Karpas-422 (cell line): ENCODE measurements at regions not wholly inside any gene's neighbourhood (a gene's known extent, or its start where the extent isn't known, plus 50 kb on each side); places are given as distances from the start of the nearest gene placed in this dataset.

ENCODE experiments used
- DNase-seq: peaks from one replicate; pipeline ENCODE4 v3.0.0-alpha.2; 2015
- H2AFZ ChIP-seq: fragments of 200-600 bp; sonication (generic); 2 replicates; pipeline ENCODE4 v1.6.1; 2014; ENCODE audit warnings: antibody characterized with exemption, low read length, mixed read lengths
- H3K27ac ChIP-seq: fragments of 200-600 bp; sonication (generic); 2 replicates; pipeline ENCODE4 v1.5.1; 2014; ENCODE audit warnings: mild to moderate bottlenecking, low read length, moderate library complexity
- H3K27me3 ChIP-seq: fragments of 200-600 bp; sonication (generic); 2 replicates; pipeline ENCODE4 v1.6.1; 2014; ENCODE audit warnings: low read length, mixed read lengths
- H3K36me3 ChIP-seq: fragments of 200-600 bp; sonication (generic); 2 replicates; pipeline ENCODE4 v1.6.1; 2014; ENCODE audit warnings: low read length, mixed read lengths; ENCODE audit not compliant: insufficient read depth
- H3K4me1 ChIP-seq: fragments of 200-600 bp; sonication (generic); 2 replicates; pipeline ENCODE4 v1.6.1; 2014; ENCODE audit warnings: mild to moderate bottlenecking, low read length, mixed read lengths
- H3K4me2 ChIP-seq: fragments of 200-600 bp; sonication (generic); 2 replicates; pipeline ENCODE4 v1.6.1; 2014; ENCODE audit warnings: low read length, low read depth, mild to moderate bottlenecking; ENCODE audit not compliant: poor library complexity, severe bottlenecking
- H3K4me3 ChIP-seq: fragments of 200-600 bp; sonication (generic); 2 replicates; pipeline ENCODE4 v1.5.1; 2014; ENCODE audit warnings: mild to moderate bottlenecking, antibody characterized with exemption, low read length, mixed read lengths
- H3K79me2 ChIP-seq: fragments of 200-600 bp; sonication (generic); 2 replicates; pipeline ENCODE4 v1.6.1; 2014; ENCODE audit warnings: mild to moderate bottlenecking, low read length, mixed read lengths
- H3K9ac ChIP-seq: fragments of 200-600 bp; sonication (generic); 2 replicates; pipeline ENCODE4 v1.6.0; 2014; ENCODE audit warnings: low read length
- H3K9me2 ChIP-seq: fragments of 200-600 bp; sonication (generic), shearing (Covaris generic); replicated peaks from 2 replicates; pipeline ENCODE4 v1.6.0; 2014; ENCODE audit warnings: mild to moderate bottlenecking, low read length, moderate library complexity; ENCODE audit not compliant: insufficient read depth
- H3K9me3 ChIP-seq: fragments of 300-700, 200-600 bp; sonication (generic); 2 replicates; pipeline ENCODE4 v1.6.1; 2014; ENCODE audit warnings: low read length, mixed read lengths
- H4K20me1 ChIP-seq: fragments of 200-600 bp; sonication (generic); 2 replicates; pipeline ENCODE4 v1.6.1; 2014; ENCODE audit warnings: mild to moderate bottlenecking, antibody characterized with exemption, low read length, low read depth; ENCODE audit not compliant: insufficient read depth

GRCh38 chr13:63896321-63896720 is 2480.7 kb upstream of the PCDH20 start:
- Histone ChIP-seq H3K4me3 (no peak overlapping the region), H3K9ac (no peak overlapping the region), H3K27me3 (no peaks in the 10 kb centered on the region), H2AFZ (0 out of 2 replicates have a peak overlapping the region, but pooled peaks have one; percentile 26), H3K27ac (no peak overlapping the region), H3K4me1 (no peaks in the 10 kb centered on the region), H3K4me2 (no peak overlapping the region), H3K9me3 (no peaks in the 10 kb centered on the region), H3K36me3 (no peaks in the 10 kb centered on the region), H3K9me2 (no peaks in the 10 kb centered on the region), H3K79me2 (no peaks in the 10 kb centered on the region), H4K20me1 (no peaks in the 10 kb centered on the region)
- DNase-seq = no peak

GRCh38 chr13:63882052-63882451 is 2466.4 kb upstream of the PCDH20 start:
- H3K9me2 ChIP-seq = no peaks in the 10 kb centered on the region
- no peaks in the 10 kb centered on the region for H3K79me2 ChIP-seq
- H3K4me2 ChIP-seq = no peak overlapping the region
- DNase-seq = no peak
- no peaks in the 10 kb centered on the region for H3K36me3 ChIP-seq
- H3K9ac ChIP-seq = no peak overlapping the region
- no peaks in the 10 kb centered on the region for H3K4me1 ChIP-seq
- no peak overlapping the region for H3K4me3 ChIP-seq
- no peaks in the 10 kb centered on the region for H3K9me3 ChIP-seq
- H2AFZ ChIP-seq = no peak overlapping the region
- H3K27me3 ChIP-seq = no peaks in the 10 kb centered on the region
- no peaks in the 10 kb centered on the region for H4K20me1 ChIP-seq
- no peak overlapping the region for H3K27ac ChIP-seq

- H3K9ac ChIP-seq = no peak overlapping the region
- no peaks in the 10 kb centered on the region for H3K9me3 ChIP-seq
- no peaks in the 10 kb centered on the region for H3K9me2 ChIP-seq
- no peak overlapping the region for H3K4me3 ChIP-seq
- H3K79me2 ChIP-seq = no peaks in the 10 kb centered on the region
- no peaks in the 10 kb centered on the region for H3K4me1 ChIP-seq
- H3K4me2 ChIP-seq = no peak overlapping the region
- H3K27me3 ChIP-seq = no peaks in the 10 kb centered on the region
- DNase-seq = no peak
- H2AFZ ChIP-seq = no peak overlapping the region
- no peak overlapping the region for H3K27ac ChIP-seq
- no peaks in the 10 kb centered on the region for H3K36me3 ChIP-seq
- no peaks in the 10 kb centered on the region for H4K20me1 ChIP-seq
These were observed 2465.1 kb upstream of the PCDH20 start for GRCh38 chr13:63880705-63881104.

GRCh38 chr13:63873936-63874335 is 2458.3 kb upstream of the PCDH20 start:
- Histone ChIP-seq H3K27me3 (no peaks in the 10 kb centered on the region), H3K36me3 (no peaks in the 10 kb centered on the region), H3K27ac (no peak overlapping the region), H3K79me2 (no peaks in the 10 kb centered on the region), H2AFZ (no peak overlapping the region), H3K9me2 (no peaks in the 10 kb centered on the region), H3K4me3 (no peak overlapping the region), H3K4me2 (no peak overlapping the region), H3K9ac (no peak overlapping the region), H3K9me3 (no peaks in the 10 kb centered on the region), H3K4me1 (no peaks in the 10 kb centered on the region), H4K20me1 (no peaks in the 10 kb centered on the region)
- DNase-seq = no peak

GRCh38 chr13:63864171-63864902 is 2448.7 kb upstream of the PCDH20 start:
- no peak overlapping the region for H3K27ac ChIP-seq
- no peaks in the 10 kb centered on the region for H3K4me1 ChIP-seq
- DNase-seq = peak; percentile 55
- no peak overlapping the region for H3K4me2 ChIP-seq
- H3K9me3 ChIP-seq = no peaks in the 10 kb centered on the region
- H4K20me1 ChIP-seq = no peaks in the 10 kb centered on the region
- H3K79me2 ChIP-seq = no peaks in the 10 kb centered on the region
- H3K9ac ChIP-seq = no peak overlapping the region
- H3K27me3 ChIP-seq = no peaks in the 10 kb centered on the region
- no peak overlapping the region for H3K4me3 ChIP-seq
- H3K9me2 ChIP-seq = no peaks in the 10 kb centered on the region
- H3K36me3 ChIP-seq = no peaks in the 10 kb centered on the region
- H2AFZ ChIP-seq = no peak overlapping the region

- Histone ChIP-seq H3K4me3 (no peak overlapping the region), H3K4me2 (no peak overlapping the region), H3K27ac (no peak overlapping the region), H4K20me1 (no peaks in the 10 kb centered on the region), H3K9me2 (no peaks in the 10 kb centered on the region), H3K36me3 (no peaks in the 10 kb centered on the region), H3K4me1 (no peaks in the 10 kb centered on the region), H3K9me3 (no peaks in the 10 kb centered on the region), H3K9ac (no peak overlapping the region), H3K79me2 (no peaks in the 10 kb centered on the region), H3K27me3 (no peaks in the 10 kb centered on the region), H2AFZ (0 out of 2 replicates have a peak overlapping the region, but pooled peaks have one; percentile 24)
- DNase-seq = no peak
These were observed 2439.9 kb upstream of the PCDH20 start for GRCh38 chr13:63855457-63856118.

GRCh38 chr13:63853816-63854215 is 2438.2 kb upstream of the PCDH20 start:
- H3K36me3 ChIP-seq = no peaks in the 10 kb centered on the region
- H3K79me2 ChIP-seq = no peaks in the 10 kb centered on the region
- no peak overlapping the region for H3K4me2 ChIP-seq
- no peak overlapping the region for H2AFZ ChIP-seq
- no peaks in the 10 kb centered on the region for H3K4me1 ChIP-seq
- DNase-seq = no peak
- H3K9me3 ChIP-seq = no peaks in the 10 kb centered on the region
- H4K20me1 ChIP-seq = no peaks in the 10 kb centered on the region
- no peak overlapping the region for H3K27ac ChIP-seq
- no peak overlapping the region for H3K4me3 ChIP-seq
- H3K9ac ChIP-seq = no peak overlapping the region
- H3K27me3 ChIP-seq = no peaks in the 10 kb centered on the region
- H3K9me2 ChIP-seq = no peaks in the 10 kb centered on the region

- Histone ChIP-seq H3K36me3 (no peaks in the 10 kb centered on the region), H2AFZ (0 out of 2 replicates have a peak overlapping the region, but pooled peaks have one; percentile 18), H3K9ac (no peak overlapping the region), H3K9me3 (no peaks in the 10 kb centered on the region), H3K4me1 (no peaks in the 10 kb centered on the region), H4K20me1 (no peaks in the 10 kb centered on the region), H3K9me2 (no peaks in the 10 kb centered on the region), H3K79me2 (no peaks in the 10 kb centered on the region), H3K27ac (no peak overlapping the region), H3K4me2 (no peak overlapping the region), H3K4me3 (no peak overlapping the region), H3K27me3 (no peaks in the 10 kb centered on the region)
- no peak for DNase-seq
These were observed 2435.9 kb upstream of the PCDH20 start for GRCh38 chr13:63851526-63851925.
